ENCODE measurements at regions not wholly inside any gene's neighbourhood (a gene's known extent, or its start where the extent isn't known, plus 50 kb on each side); places are given as distances from the start of the nearest gene placed in this dataset.

DNA sequence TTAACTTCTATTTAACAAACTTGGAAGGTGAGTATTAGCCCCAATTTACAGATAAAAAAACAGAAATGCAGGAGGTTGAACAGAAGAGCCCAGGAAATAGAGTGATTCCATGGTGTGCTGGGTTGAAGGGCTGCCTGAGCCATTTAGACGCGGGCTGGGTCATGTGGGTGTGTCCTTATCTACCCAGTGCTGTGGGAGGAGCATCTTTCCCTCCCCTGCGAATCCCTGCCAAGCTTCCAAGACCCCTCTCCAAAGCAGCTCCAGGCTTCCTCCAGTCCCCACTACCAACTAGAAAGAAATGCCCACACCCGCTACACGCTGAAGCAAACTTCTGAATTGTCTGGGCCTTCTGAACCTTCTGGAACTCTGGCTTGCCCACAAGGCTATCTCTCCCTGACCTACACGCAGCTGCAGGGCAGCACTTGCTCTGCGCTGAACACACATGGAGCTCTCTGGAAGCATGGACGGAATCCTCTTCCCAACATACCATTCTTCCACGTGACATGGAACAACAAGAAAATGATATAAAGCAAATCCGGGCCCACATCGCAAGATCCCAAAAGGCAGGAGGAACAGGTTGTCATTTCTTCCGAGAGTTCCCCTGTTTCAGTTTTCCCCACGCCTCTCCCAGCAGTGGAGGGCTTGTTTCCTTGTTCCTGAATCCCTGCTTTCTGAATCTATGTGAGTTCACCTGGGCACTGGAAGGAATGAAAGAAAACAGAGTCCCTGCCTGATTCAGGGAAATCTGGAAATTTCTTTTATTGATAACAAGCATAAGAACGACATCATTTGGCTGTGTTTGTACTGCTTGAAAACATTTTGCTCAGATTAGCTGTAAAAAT is 562.7 kb upstream of the ID2 start:
- Histone ChIP-seq H3K27me3 (replicated peaks; ENCODE audit: insufficient read depth, low read length) (no peaks in the 10 kb centered on the region), H3K9me2 (replicated peaks; ENCODE audit: insufficient read depth, low read length) (no peaks in the 10 kb centered on the region), H3K4me2 (ENCODE audit: low read depth, low read length) (no peak overlapping the region), H3K27ac (ENCODE audit: low read length) (no peak overlapping the region), H3F3A (ENCODE audit: insufficient read depth, low read length) (no peaks in the 10 kb centered on the region), H3K9ac (ENCODE audit: low read length) (no peak overlapping the region), H2AFZ (ENCODE audit: low read length) (no peak overlapping the region), H3K9me3 (replicated peaks; ENCODE audit: insufficient read depth, low read length) (no peaks in the 10 kb centered on the region), H3K4me3 (ENCODE audit: low read length) (no peak overlapping the region), H3K36me3 (replicated peaks; ENCODE audit: insufficient read depth, low read length) (no peaks in the 10 kb centered on the region), H3K79me2 (ENCODE audit: low read length) (no peaks in the 10 kb centered on the region), H4K20me1 (ENCODE audit: insufficient read depth, low read length) (no peaks in the 10 kb centered on the region), H3K4me1 (ENCODE audit: low read length) (peaks cover 7% of the 10 kb centered on the region)
- DNase-seq = no peak
- no peak for TF ChIP-seq EZH2phosphoT487 (IDR thresholded peaks at IDR 0.05; ENCODE audit: low read length)

DNA sequence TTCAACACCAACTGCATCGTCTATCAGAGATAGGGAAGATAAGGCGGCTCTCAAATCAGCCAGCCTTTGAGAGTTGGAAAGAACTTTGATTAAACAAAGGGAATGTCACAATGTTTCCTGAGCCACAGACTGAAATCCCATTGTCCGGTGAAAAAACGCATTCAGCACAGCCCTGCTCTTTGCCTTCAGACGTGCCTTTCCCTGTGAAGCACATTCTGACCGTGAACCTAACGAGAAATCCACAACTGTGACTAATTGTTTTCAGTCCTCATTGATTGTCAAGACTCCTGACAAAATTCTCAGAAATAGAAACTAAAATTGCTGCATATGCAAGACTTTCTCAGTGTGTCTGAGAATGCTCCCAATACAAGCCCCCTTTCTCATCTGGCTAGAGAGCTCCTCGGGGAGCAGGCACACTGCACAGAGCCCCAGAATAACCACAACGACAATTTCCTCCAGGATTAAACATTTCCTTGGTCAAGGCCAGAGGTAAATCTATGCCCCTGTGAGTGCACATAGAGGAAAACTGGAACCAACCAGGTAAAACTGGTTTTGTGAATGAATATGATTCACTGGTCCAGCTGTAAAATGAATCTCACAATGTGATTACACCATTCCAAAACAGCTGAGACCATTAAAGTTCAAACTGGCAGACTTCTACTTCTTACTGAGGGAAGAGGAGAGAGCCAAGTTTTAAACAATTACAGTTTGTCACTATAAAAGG is 561.9 kb upstream of the ID2 start:
- Histone ChIP-seq H3K4me2 (ENCODE audit: low read depth, low read length) (no peak overlapping the region), H3K27ac (ENCODE audit: low read length) (no peak overlapping the region), H3K9me3 (replicated peaks; ENCODE audit: insufficient read depth, low read length) (no peaks in the 10 kb centered on the region), H3K4me3 (ENCODE audit: low read length) (no peak overlapping the region), H3F3A (ENCODE audit: insufficient read depth, low read length) (no peaks in the 10 kb centered on the region), H3K4me1 (ENCODE audit: low read length) (peaks cover 7% of the 10 kb centered on the region), H3K27me3 (replicated peaks; ENCODE audit: insufficient read depth, low read length) (no peaks in the 10 kb centered on the region), H2AFZ (ENCODE audit: low read length) (0 out of 2 replicates have a peak overlapping the region, but pooled peaks have one; percentile 17), H4K20me1 (ENCODE audit: insufficient read depth, low read length) (no peaks in the 10 kb centered on the region), H3K36me3 (replicated peaks; ENCODE audit: insufficient read depth, low read length) (no peaks in the 10 kb centered on the region), H3K79me2 (ENCODE audit: low read length) (no peaks in the 10 kb centered on the region), H3K9me2 (replicated peaks; ENCODE audit: insufficient read depth, low read length) (no peaks in the 10 kb centered on the region), H3K9ac (ENCODE audit: low read length) (no peak overlapping the region)
- TF ChIP-seq EZH2phosphoT487 (IDR thresholded peaks at IDR 0.05; ENCODE audit: low read length) (no peak), EZH2 (optimal IDR thresholded peaks at IDR 0.05; ENCODE audit: low read depth, low read length) (no peak)
- TF ChIP-seq, protein P1, sequence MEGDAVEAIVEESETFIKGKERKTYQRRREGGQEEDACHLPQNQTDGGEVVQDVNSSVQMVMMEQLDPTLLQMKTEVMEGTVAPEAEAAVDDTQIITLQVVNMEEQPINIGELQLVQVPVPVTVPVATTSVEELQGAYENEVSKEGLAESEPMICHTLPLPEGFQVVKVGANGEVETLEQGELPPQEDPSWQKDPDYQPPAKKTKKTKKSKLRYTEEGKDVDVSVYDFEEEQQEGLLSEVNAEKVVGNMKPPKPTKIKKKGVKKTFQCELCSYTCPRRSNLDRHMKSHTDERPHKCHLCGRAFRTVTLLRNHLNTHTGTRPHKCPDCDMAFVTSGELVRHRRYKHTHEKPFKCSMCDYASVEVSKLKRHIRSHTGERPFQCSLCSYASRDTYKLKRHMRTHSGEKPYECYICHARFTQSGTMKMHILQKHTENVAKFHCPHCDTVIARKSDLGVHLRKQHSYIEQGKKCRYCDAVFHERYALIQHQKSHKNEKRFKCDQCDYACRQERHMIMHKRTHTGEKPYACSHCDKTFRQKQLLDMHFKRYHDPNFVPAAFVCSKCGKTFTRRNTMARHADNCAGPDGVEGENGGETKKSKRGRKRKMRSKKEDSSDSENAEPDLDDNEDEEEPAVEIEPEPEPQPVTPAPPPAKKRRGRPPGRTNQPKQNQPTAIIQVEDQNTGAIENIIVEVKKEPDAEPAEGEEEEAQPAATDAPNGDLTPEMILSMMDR (IDR thresholded peaks at IDR 0.05; ENCODE audit: low read length) = no peak
- DNase-seq = no peak

DNA sequence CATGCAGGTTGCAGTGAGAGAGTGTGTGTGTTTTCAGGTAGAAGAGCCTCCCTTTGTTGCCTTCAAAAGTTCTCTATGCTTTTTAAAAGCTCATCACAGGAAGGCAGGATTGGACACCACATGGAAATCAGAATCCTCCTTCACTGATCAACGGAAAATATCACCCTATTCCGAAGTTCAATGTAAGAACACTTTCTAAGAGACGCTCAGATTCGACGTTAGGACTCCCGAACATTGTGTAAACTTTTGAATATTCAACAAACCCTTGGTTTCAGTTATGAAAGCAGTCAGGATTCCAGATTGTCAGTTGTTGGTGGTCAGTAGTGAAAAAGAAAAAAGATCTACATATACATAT is 561.4 kb upstream of the ID2 start:
- H3K4me3 ChIP-seq (ENCODE audit: low read length) = no peak overlapping the region
- H4K20me1 ChIP-seq (ENCODE audit: insufficient read depth, low read length) = no peaks in the 10 kb centered on the region
- H3K27ac ChIP-seq (ENCODE audit: low read length) = no peak overlapping the region
- H3K4me2 ChIP-seq (ENCODE audit: low read depth, low read length) = no peak overlapping the region
- no peak for DNase-seq
- H3K4me1 ChIP-seq (ENCODE audit: low read length) = peaks cover 7% of the 10 kb centered on the region
- TF ChIP-seq EZH2phosphoT487 (IDR thresholded peaks at IDR 0.05; ENCODE audit: low read length) (no peak), EZH2 (optimal IDR thresholded peaks at IDR 0.05; ENCODE audit: low read depth, low read length) (no peak)
- TF ChIP-seq, protein P1 (IDR thresholded peaks at IDR 0.05; ENCODE audit: low read length) = no peak
- H3K9me2 ChIP-seq (replicated peaks; ENCODE audit: insufficient read depth, low read length) = no peaks in the 10 kb centered on the region
- no peaks in the 10 kb centered on the region for H3K9me3 ChIP-seq (replicated peaks; ENCODE audit: insufficient read depth, low read length)
- H3K36me3 ChIP-seq (replicated peaks; ENCODE audit: insufficient read depth, low read length) = no peaks in the 10 kb centered on the region
- H3K9ac ChIP-seq (ENCODE audit: low read length) = no peak overlapping the region
- no peaks in the 10 kb centered on the region for H3K79me2 ChIP-seq (ENCODE audit: low read length)
- H2AFZ ChIP-seq (ENCODE audit: low read length) = no peak overlapping the region
- no peaks in the 10 kb centered on the region for H3K27me3 ChIP-seq (replicated peaks; ENCODE audit: insufficient read depth, low read length)
- H3F3A ChIP-seq (ENCODE audit: insufficient read depth, low read length) = no peaks in the 10 kb centered on the region
